HG03159 (cell line): ENCODE measurements at regions not wholly inside any gene's neighbourhood (a gene's known extent, or its start where the extent isn't known, plus 50 kb on each side); places are given as distances from the start of the nearest gene placed in this dataset.

ENCODE experiments used
- ATAC-seq: cut with Tn5 transposase; IDR thresholded peaks from one replicate; pipeline ENCODE4 v1.9.1; 2021; ENCODE audit warnings: mild to moderate bottlenecking, moderate library complexity; ENCODE audit not compliant: unreplicated experiment

DNA sequence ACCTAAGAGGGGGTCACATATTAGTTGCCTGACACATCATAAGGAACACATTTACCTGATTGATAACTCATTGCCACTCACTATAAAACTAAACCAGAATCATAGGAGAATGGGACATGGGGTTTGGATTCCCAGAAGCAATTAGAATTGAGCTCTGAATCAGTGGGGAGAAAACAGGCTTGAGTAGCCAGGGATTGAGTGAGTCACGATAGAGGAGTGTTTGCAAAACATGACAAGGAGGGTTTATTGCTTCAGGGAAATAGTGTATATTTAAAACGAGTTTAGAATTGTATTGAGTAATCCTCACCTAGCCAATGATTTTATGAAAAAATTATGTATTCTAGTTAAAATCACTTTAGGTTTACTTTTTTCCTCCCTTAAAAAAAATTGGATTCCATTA lies 101.1 kb upstream of the THRB start:
- ATAC-seq, result no peak

DNA sequence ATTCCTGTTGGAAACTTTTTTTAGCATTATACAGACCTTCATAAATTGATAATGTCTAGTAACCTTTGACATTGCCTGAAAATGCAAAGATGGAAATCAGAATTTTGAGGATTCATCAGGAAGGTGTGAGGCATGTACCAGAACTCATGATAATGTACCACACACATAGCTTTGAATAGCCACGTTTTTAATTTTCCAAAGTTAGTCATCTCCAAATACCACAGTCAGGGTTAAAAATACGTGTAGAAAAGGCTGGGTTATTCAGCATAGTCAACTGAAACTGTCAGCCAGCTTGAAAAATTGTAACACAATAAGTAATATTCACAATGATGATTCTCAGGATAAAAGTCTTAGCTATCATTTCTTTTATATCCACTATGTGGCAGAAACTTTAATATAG lies 102.0 kb upstream of the THRB start:
- no peak for ATAC-seq

DNA sequence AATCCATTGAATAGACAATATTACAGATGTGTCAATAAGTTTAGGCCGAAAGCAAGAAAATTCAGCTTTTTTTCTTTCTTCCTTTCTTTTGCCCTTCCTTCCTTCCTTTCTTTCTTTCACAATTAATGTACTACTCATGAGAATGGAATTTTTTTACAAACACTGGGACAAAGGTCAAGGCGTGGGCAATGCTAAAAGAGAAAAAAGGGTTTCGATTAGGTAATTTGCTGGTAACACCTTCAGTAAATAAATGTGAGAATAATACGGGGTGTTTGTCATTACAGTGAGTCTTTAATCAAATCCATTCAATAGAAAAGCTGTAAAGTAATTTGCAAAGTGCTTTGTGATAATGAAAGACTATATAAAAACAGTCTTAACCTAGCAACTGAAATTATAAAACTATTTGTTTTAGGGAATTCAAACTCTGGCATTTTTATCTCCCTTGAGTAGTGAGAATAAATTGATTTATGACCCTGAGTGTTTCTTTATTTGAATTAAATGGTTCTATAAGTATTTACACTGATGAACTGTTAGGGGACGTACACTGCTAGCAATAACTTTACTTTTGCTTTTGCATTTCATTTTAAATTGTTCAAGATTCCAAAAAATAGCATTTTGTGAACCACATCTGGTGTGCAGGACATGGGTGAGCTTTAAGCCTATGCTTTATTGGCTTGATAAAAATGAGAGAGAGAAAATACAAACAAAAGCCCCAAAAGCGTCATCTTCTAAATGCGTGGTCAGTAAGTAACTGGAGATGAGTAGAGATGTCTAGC lies 104.2 kb upstream of the THRB start:
- ATAC-seq, result no peak

DNA sequence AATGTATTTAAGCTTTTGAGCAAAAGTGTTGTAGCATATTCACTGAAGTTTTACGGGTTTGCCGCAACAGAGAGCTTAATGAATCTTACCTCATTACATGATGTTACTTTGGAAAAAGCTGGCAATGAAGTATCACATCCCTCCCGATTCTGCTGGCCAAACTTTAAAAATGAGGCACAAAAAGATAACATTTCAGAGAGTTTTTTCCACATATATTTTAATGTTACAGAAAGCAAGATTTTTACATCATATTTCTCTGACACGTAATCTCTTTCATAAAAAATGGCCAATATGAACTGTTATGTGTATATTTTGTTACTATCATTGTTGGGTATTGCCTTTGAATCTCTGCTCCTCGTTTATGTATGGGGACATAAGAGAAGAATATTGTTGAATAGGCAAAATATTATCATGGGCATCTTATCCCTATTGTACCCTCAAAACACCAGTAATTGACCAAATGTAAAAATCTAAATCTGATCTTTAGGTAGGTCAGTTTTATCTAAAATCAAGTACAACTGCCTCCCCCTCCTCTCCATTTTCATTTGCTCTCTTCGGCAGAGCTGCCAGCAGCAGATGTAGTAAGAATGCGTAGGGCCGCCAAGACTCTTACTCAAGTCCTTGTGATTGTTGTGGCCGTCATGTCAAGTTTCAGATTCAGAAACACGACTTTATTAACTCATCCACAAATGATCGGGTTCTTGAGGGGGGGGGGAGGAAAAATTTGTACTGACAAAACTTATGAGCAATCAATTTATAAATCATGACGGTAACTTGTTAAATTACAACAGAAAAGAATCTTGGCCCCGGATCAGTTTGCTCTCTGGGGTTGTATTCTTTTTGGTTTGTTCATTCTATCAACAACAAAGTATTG lies 106.7 kb upstream of the THRB start:
- ATAC-seq, result no peak

DNA sequence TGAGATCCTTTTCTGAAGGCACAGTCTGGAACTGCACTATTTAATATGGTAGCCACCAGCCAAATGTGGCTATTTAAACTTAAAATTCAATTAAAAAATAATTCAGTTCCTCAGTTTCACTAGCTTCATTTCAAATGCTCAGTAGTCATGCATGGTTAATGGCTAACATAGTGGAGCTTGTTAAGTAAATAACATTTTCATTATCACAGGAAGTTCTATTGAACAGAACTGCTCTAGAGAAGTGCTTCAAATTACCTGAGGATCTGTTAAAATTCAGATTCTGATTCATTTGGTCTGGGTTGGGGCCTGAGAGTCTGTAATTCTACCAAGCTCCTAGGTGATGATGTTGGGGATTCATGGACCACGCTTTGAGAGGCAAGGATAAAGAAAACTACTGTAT lies 109.6 kb upstream of the THRB start:
- no peak for ATAC-seq

DNA sequence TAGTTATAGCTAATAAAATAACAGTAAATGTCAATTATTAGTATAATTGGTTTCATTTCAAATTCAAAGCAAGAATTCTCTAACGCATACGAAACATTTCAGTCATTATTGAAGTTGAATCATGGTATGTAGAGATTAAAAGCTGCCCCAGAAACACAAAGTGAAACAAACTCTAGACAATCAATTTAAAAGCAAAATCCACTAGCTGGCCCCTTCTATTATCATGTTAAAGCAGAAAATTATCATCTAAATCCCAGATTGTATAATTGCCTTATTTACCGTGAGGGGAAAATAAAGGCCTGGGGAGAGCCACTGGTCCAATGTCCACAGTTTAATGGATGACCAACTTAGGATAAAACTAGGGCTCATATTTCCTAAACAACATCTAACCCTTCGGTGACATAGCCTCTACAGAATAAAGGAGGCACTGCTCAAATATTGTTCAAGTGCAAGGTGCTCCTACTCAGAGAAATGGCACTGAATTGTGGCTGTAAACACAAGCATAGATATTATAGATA lies 110.9 kb upstream of the THRB start:
- no peak for ATAC-seq

DNA sequence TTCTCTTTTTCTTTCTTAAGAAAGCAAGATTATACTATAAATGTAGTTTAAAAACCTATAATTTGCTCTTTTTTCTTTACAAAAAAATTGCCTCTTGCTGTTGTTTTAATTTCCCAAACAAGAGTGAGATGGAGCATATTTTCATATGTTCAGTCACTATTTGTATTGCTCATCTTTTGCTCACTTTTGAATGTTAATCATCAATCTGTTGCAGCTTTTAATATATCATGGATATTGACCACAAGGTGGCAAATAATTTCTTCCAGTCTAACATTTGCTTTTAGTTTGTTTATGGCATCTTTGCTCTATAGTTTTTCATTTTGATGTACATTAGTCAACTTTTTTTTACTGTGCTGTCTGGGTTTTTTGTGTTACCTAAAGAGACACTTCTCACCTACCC lies 112.6 kb upstream of the THRB start:
- no peak for ATAC-seq

DNA sequence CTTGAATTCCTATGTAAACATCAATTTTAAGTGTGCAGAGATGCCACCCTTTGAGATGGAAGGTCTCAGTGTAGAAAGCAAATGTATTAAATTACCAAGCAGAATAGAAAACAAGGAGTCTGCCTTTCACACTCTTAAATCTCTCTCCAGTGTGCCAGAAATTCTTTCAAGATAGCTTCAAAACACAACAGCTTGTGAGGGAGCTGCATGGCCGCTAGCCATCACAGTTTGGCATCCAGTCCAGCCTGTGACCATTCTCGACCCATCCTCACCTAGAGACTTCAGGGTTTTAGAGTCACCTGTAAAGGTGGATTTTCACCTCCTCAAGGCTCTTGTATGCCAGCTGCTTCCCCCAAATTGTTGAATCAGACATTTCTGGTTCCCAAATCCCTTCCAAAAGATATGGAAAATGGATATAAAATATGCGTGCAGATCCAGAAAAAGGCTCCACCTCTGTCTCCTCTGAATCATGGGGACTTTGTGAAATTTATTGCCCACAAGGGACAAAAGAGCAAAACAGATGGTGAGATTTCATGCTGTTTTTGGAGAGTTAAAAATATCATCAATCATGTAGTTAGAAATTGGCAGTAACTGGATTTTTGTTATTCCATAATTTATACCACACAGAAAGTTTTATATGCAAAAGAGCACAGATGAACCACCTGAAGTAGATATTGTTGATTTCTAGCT lies 114.2 kb upstream of the THRB start:
- no peak for ATAC-seq

DNA sequence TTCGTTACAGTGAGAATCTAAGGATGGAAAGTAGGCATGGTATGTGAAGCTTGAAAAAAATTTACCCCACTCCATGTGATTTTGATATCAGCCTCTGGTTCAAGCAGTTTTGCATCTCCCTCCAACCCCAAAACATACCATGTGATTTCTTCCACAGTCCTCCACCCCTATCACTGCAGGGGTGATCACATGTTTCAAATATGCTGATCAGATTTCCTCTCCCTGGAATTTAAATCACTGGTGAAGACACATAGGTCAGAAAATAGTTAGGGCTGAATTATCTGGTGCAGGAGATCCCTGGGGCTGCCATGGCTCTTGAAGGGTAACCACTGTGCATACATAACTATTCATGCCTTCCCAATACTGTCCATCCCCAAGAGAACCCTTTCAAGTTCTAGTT lies 119.7 kb upstream of the THRB start:
- ATAC-seq, result no peak

DNA sequence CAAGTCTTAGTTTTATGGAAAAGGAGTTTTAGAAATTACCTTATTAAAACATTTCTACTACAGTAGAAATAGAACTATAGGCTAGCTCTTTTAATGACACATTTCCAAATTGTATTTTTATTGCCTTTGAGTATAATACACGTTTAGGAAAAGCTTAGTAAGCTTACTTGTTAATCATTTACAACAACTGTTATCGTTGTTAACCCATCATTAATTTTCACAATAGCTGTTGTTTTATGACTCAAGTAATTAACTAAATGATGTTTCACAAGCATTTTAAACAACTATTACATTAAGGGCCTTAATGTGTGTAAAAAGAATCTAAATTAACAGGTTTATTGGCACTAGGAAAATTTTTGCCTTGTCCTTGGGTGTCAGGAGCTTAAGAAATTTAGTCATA lies 120.5 kb upstream of the THRB start:
- ATAC-seq, result no peak

DNA sequence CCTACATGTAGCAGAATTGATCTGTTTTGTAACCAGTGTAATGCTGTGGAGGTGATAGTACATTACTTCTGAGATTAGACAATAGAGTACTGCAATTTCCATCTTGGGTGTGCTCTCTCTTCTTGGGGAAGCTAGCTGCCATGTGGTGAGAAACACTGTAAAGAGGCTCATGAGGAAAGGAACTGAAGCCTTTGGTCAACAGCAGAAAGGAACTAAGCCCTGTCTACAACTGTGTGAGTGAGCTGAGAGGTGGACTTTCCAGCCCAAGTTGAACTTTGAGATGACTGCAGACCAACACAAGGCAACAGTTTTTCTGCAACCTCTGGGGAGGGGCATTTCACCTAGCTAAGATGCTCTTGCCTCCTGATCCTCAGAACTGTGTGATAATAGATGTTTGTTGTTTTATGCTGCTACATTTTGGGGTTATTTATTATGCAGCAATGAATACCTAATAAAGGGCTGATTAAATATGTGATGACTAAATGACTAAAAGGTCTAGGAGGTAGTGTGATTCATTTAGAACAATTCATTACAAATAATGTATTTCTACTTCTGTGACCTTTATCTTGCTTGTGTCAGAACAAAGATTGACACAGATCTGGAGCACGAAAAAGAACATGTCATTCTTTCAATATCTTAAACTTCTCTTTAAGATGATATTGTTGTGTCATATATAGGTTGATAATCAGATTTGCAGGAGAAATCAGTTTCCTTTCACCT lies 121.6 kb upstream of the THRB start:
- ATAC-seq, result no peak

DNA sequence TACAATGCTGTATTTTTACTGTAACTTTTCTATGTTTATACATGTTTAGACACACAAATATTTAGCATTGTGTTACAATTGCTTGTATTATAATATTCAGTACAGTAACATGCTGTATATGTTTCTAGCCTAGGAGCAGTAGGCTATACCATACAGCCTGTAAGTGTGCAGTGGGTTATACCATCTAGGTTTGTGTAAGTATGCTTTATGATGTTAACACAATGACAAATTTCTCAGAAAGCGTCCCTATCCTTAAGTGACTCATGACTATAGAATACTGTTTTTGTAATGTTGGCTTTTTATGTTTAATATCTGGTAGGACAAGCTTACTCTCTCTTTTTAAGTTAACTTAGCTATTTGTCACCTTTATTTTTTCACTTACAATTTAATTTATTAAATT lies 127.5 kb upstream of the THRB start:
- ATAC-seq, result no peak

DNA sequence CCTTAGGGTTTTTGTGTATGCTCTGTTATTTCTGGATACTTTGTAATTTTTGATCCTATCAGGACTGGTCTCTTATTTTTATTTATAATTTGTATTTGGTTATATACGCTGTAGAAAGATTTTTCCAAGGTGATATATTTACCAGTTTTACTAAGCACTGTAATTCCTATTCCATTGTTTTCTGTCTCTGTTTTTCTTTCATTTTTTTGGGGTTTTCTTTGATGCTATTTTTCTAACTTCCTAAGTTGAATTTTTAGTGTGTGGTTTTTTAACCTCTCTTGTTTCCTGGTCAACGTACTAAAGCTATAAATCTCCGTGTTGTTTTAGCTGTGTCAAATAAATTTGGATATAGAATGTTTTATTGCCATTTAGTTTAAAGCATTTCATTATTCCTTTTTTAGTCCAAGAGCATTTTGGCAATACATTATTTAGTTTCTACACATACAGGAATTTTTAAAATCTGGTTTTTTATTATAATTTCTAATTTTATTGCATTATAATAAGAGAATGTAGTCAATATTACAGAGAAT lies 128.1 kb upstream of the THRB start:
- no peak for ATAC-seq

DNA sequence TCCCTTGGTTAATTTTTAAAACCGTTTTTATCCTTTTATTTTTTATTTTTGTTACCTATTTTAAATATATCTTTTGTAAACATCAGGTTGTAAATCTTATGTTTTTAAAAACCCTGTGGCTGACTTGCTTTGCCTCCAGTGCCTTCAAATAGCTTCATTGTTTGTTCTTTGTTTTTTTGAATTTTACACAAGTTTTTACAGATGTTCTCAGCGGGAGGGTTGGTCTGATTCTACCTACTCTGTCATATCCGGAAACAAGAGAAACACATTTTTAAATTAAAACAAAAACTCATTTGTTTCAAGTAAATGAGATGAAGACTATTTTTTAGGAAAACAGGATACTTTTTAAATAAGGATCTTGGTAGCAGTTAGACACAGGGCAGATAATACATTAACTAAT lies 129.0 kb upstream of the THRB start:
- no peak for ATAC-seq

DNA sequence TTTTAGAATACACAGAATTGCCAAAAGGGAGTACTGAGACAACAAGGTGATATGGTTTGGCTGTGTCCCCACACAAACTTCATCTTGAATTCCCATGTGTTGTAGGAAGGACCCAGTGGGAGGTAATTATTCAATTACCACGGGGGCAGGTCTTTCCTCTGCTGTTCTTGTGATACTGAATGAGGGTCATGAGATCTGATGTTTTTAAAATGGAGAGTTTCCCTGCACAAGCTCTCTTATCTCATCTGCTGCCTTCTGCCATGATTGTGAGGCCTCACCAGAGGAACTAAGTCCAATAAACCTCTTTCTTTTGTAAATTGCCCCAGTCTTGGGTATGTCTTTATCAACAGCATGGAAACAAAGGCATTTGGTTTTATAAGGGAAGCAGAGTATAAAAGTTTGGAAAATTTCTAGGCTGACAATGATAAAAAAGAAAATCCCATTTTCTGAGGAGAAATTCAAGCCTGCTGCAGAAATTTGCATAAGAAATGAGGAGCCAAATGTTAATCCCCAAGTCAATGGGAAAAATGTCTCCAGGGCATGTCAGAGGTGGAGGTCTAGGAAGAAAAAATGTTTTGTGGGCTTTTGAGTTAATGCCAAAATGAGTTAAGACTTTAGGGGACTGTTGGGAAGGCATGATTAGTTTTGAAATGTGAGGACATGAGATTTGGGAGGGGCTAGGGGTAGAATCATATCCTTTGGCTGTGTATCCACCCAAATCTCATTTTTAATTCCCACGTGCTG lies 130.5 kb upstream of the THRB start:
- no peak for ATAC-seq

DNA sequence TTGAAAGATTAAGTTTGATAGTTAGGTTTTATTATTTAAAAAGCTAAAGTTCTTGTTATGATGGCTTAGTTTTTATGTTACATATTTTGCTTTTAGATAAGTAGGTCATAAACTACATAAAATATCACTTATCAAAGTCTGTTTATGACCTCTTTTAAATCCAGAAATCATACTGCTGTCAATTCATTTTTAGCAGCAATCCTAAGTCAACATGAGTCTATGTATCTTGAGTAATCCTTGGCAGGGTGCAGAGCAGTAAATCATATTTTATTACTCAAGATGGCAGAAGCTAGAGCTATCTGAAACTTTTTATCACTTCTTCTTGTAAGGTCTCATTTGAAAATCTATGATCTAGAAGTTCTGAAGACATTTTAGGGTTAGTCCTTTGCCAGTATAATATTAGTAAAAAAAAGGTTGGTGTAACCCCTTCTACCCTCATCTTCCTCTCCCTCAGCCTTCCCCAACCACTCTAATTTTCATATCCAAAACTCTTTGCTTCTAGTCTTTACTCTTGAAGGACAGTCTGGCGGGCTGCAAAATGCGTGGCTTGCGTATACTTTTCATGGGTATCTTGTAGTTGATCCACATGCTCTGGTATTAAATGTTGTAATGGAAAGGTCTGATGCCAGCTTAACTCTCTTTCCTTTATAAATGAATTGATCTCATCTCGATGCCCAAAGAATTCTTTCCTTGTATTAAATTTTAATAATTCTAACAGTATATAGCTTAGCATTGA lies 134.0 kb upstream of the THRB start:
- ATAC-seq, result no peak

DNA sequence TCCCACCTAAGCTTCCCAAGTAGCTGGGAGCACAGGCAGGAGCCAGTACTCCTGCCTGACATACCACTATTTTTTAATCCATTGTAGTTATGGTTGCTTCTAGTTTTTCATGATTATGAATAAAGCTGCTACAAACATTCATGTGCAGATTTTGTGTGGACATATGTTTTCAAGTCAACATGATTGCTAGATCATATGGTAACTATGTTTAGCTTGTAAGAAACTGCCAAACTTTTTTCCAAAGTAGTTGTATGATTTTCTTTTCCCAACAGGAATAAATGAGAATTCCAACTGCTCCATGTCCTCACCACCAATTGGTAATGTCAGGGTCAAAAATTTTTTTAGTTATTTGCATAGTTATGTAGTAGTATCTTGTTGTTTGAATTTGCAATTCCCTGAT lies 136.8 kb upstream of the THRB start:
- no peak for ATAC-seq

DNA sequence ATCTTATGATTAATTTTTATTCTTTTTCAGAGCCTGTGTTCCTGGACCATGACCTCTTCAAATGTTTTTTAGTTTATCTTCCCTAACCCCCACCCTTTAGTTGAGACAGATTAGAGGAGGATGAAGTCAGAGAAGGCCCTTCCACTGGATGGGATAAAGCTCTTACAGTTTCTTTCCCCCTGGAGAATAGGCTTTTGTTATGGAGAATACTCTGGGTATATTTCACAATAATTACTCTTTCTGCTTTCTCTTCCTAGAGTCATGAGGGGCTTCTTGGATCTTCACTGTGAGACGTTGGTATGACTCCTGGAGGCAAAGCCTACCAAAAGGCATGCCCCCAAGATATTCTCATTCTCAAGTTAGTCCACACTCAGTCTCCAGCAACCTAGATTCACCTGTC lies 144.4 kb upstream of the THRB start:
- ATAC-seq, result no peak
